Breast epithelium (tissue), 4 donors: ENCODE measurements at regions not wholly inside any gene's neighbourhood (a gene's known extent, or its start where the extent isn't known, plus 50 kb on each side); places are given as distances from the start of the nearest gene placed in this dataset.
A peak's percentile ranks its signal among the peaks of the same experiment; 100 is the strongest.

ENCODE experiments used
- DNase-seq, 2 donors: peaks; one replicate each; pipeline ENCODE4 v3.0.0-alpha.2; 2019; ENCODE audit warnings: low spot score in 2 of 2
- H3K27ac ChIP-seq, 2 donors: fragments of 200-600 bp; sonication (generic) in 1 of 2; one replicate each; pipeline ENCODE4 v1.5.1; 2016 to 2019; ENCODE audit warnings: mild to moderate bottlenecking in 1 of 2
- H3K27me3 ChIP-seq, 2 donors: fragments of 200-600 bp; sonication (generic) in 1 of 2; one replicate each; pipeline versions ENCODE4 v1.5.1 to v1.6.0; 2017 to 2019; ENCODE audit warnings: control low read depth in 1 of 2, mild to moderate bottlenecking in 1 of 2
- H3K36me3 ChIP-seq: fragments of 200-600 bp; one replicate; pipeline ENCODE4 v1.5.1; 2019
- H3K4me1 ChIP-seq, 2 donors: fragments of 200-600 bp; sonication (generic); one replicate each; pipeline ENCODE4 v1.5.1; 2016 to 2019; ENCODE audit warnings: control low read depth in 1 of 2
- H3K4me3 ChIP-seq, 3 donors: fragments of 200-600 bp; sonication (generic); 1 replicate in 2 of 3; 2 replicates in 1 of 3; pipeline ENCODE4 v1.5.1; 2016 to 2019; ENCODE audit warnings: mild to moderate bottlenecking in 3 of 3, moderate library complexity in 2 of 3
- H3K9me3 ChIP-seq, 2 donors: fragments of 200-600 bp; sonication (generic) in 1 of 2; one replicate each; pipeline ENCODE4 v1.5.1; 2016 to 2019; ENCODE audit warnings: control low read depth in 1 of 2
- POLR2A ChIP-seq: fragments of 450-650 bp; IDR thresholded peaks from one replicate; pipeline ENCODE4 v1.6.1; 2016; ENCODE audit warnings: antibody characterized with exemption, mild to moderate bottlenecking, moderate library complexity
- POLR2AphosphoS5 ChIP-seq, 3 donors: sonication (generic); formaldehyde crosslinking; IDR thresholded peaks; one replicate each; pipeline ENCODE4 v1.6.1; 2017; ENCODE audit warnings: antibody characterized with exemption in 3 of 3
- intact Hi-C: fragments of 100-400 bp; cut with DNase I; formaldehyde crosslinking; loops from one replicate; pipeline ENCODE4 v1.15.1; 2023; ENCODE audit warnings: low total_unique reads
- TF ChIP-seq, protein P1 (sequence below), 3 donors: fragments of 450-650 bp; IDR thresholded peaks; one replicate each; pipeline ENCODE4 v1.5.1; 2016 to 2017; ENCODE audit warnings: antibody characterized with exemption in 3 of 3, mild to moderate bottlenecking in 3 of 3, moderate library complexity in 3 of 3

DNA sequence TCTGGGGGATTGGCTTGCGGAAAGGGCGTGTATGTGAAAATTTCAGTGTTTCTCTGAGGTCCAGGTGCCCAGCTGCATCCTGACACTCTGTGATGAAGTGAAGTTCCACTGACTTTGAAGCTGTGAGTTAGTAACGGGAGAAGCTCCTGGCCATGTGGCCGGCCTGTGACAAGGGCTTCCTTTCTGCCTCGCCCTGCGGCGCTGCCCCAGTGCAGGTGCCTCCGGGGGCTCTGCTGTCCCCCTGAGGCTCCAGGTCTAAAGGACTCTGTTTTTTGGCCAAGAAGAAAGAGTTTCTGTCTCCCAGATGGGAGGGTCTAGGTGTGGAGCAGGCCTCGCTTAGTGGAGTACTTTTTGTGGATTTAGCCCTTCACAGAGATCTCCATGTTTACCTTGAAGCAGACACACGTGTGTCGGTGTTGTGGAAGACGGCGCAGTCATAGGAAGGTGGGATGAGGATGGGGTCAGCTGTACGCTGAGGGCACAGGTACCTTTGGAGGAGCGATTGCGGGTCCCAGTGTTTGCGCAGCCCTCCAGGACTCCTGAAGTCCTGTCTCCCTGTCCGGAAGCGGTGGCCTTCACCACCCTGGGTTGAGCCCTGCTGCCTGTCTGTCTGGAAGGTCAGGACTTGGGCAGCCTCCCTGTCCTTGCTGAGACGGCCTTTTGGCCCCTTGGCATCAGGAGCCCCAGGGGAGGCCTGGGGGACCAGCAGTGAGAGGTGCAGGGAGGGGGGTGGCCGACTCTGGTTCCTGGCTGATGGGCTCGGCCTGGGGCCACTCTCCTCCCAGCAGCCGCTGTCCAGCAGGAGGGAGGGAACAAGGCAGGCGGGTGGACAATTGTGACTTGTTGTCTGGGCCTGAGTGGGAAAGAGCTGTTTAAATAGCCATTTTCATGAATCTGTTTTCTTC lies 1249.3 kb downstream of the BRD1 start:
- intact Hi-C loops, result no loop called here
- no peaks in the 10 kb centered on the region for H3K4me1 ChIP-seq
- H3K9me3 ChIP-seq, result no peaks in the 10 kb centered on the region
- DNase-seq, result no peak
- TF ChIP-seq POLR2A (no peak), POLR2AphosphoS5 (IDR thresholded peaks at IDR 0.05) (no peak)
- TF ChIP-seq, protein P1, sequence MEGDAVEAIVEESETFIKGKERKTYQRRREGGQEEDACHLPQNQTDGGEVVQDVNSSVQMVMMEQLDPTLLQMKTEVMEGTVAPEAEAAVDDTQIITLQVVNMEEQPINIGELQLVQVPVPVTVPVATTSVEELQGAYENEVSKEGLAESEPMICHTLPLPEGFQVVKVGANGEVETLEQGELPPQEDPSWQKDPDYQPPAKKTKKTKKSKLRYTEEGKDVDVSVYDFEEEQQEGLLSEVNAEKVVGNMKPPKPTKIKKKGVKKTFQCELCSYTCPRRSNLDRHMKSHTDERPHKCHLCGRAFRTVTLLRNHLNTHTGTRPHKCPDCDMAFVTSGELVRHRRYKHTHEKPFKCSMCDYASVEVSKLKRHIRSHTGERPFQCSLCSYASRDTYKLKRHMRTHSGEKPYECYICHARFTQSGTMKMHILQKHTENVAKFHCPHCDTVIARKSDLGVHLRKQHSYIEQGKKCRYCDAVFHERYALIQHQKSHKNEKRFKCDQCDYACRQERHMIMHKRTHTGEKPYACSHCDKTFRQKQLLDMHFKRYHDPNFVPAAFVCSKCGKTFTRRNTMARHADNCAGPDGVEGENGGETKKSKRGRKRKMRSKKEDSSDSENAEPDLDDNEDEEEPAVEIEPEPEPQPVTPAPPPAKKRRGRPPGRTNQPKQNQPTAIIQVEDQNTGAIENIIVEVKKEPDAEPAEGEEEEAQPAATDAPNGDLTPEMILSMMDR (IDR thresholded peaks at IDR 0.05), result no peak
- no peak overlapping the region for H3K27ac ChIP-seq
- H3K36me3 ChIP-seq, result no peaks in the 10 kb centered on the region
- peaks cover 3 to 39% of the 10 kb centered on the region in 2 donors for H3K27me3 ChIP-seq
- no peak overlapping the region for H3K4me3 ChIP-seq

DNA sequence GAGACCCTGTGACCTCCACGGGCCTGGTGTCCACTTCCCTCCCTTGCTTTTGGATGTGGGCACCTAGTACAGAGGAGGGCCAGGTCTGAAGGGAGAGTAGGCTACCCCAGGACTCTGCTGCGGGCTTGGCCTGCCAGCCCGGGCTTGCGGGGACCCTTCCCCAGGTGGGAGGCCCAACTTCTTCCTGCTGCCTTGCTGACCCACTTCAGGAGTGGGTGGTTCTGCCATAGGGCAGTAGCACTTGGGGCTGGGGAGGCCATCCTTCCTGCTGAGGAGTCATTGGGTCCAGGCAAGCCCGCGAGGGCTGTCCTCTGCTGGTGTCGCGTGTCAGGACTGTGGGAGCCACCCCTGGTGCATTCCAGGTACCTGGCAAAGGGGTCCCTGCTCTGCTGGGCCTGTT lies 1250.0 kb downstream of the BRD1 start:
- H3K27ac ChIP-seq, result no peak overlapping the region
- no peaks in the 10 kb centered on the region for H3K4me1 ChIP-seq
- peaks cover 3 to 39% of the 10 kb centered on the region in 2 donors for H3K27me3 ChIP-seq
- intact Hi-C loops, result loop anchor here (2.0 kb wide), 1 partner anchor 31 kb away; no protein-coding TSS in a partner anchor
- H3K9me3 ChIP-seq, result no peaks in the 10 kb centered on the region
- no peak for DNase-seq
- H3K36me3 ChIP-seq, result no peaks in the 10 kb centered on the region
- no peak overlapping the region for H3K4me3 ChIP-seq
- TF ChIP-seq POLR2AphosphoS5 (IDR thresholded peaks at IDR 0.05), result no peak
- no peak for TF ChIP-seq POLR2A
- TF ChIP-seq, protein P1 (IDR thresholded peaks at IDR 0.05), result no peak

GRCh38 chr22:48577014-48577690 lies 1250.5 kb downstream of the BRD1 start:
- intact Hi-C loops, result loop anchor here (2.0 kb wide), 1 partner anchor 32 kb away; no protein-coding TSS in a partner anchor
- H3K4me1 ChIP-seq, result no peaks in the 10 kb centered on the region
- no peaks in the 10 kb centered on the region for H3K9me3 ChIP-seq
- no peaks in the 10 kb centered on the region for H3K36me3 ChIP-seq
- no peak overlapping the region for H3K27ac ChIP-seq
- peaks cover 3 to 39% of the 10 kb centered on the region in 2 donors for H3K27me3 ChIP-seq
- no peak for DNase-seq
- TF ChIP-seq POLR2AphosphoS5 (IDR thresholded peaks at IDR 0.05) (no peak), POLR2A (no peak)
- TF ChIP-seq, protein P1 (IDR thresholded peaks at IDR 0.05), result no peak
- peak overlapping the region; percentile 32 to 64 (median 53) for H3K4me3 ChIP-seq

DNA sequence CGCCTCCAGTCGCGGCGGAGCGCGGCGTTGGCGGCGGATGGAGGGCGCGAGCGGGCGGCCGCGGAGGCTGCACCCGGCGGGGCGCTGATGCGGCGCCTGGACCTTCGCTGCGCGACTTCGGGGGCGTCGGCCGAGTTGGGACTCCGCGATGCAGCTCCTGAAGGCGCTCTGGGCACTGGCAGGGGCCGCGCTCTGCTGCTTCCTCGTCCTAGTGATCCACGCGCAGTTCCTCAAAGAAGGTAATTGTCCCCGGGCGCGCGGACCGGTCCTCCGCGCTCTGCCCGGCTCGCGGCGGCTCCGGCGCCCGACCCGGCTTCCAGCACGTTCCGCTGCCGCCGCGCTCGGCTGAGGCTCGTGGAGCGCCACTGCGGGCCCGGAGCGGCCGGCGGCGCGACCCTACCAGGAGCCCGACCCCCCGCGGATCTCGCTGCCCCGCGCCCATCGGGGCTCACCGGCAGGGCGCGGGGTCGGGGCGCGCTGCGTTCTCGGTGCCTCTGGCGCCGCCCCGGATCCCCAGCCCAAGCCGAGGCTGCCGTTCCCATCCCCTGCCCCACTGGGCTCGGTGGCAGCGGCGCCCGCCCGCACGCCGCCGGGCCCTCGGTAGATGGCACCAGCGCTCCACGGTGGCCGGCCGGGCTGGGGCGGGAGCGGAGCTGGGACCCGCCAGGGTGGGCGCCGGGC lies 1251.2 kb downstream of the BRD1 start:
- intact Hi-C loops, result loop anchor here (2.0 kb wide), 1 partner anchor 32 kb away; no protein-coding TSS in a partner anchor
- TF ChIP-seq POLR2A (no peak), POLR2AphosphoS5 (IDR thresholded peaks at IDR 0.05) (no peak)
- TF ChIP-seq, protein P1 (IDR thresholded peaks at IDR 0.05), result no peak
- no peak for DNase-seq
- Histone ChIP-seq H3K27me3 (peaks cover 3 to 39% of the 10 kb centered on the region in 2 donors), H3K4me1 (no peaks in the 10 kb centered on the region), H3K4me3 (peak overlapping the region; percentile 32 to 64 (median 53)), H3K9me3 (no peaks in the 10 kb centered on the region), H3K27ac (no peak overlapping the region), H3K36me3 (no peaks in the 10 kb centered on the region)
